IMR-90 (cell line): ENCODE measurements at regions not wholly inside any gene's neighbourhood (a gene's known extent, or its start where the extent isn't known, plus 50 kb on each side); places are given as distances from the start of the nearest gene placed in this dataset.
A peak's percentile ranks its signal among the peaks of the same experiment; 100 is the strongest.

Experiments used
- ATAC-seq: fragments of 200-7000 bp; cut with Tn5 transposase; 2 replicates; pipeline ENCODE4 v1.9.1; 2020; ENCODE audit warnings: low read depth, mild to moderate bottlenecking, moderate library complexity
- BruUV-seq: library from RNA; stranded (reverse); fragments of 400-500 nt; replicated peaks from 2 replicates; lab custom pipeline; 2021; lab: Mats Ljungman, UMichigan
- CTCF ChIA-PET: fragments of 300-600 bp; formaldehyde crosslinking; extraction: SDS; loops from one replicate; lab custom pipeline; 2021; ENCODE audit warnings: antibody characterized with exemption; lab: Yijun Ruan, JAX
- POLR2A ChIA-PET: fragments of 300-600 bp; sonication (Branson Sonifier 250); formaldehyde crosslinking; loops from one replicate; lab custom pipeline; 2022; ENCODE audit warnings: antibody characterized with exemption; ENCODE audit not compliant: unreplicated experiment; lab: Charles Lee
- DNase-seq: peaks from one replicate; pipeline ENCODE4 v3.0.0; 2013
- H2AFZ ChIP-seq: replicated peaks from 2 replicates; pipeline ENCODE3; 2013; ENCODE audit warnings: low read length, mild to moderate bottlenecking; ENCODE audit not compliant: poor library complexity
- H2AK5ac ChIP-seq: 2 replicates; pipeline ENCODE4 v1.6.1; 2013; ENCODE audit warnings: low read depth, low read length, inconsistent platforms
- H2AK9ac ChIP-seq: replicated peaks from 2 replicates; pipeline ENCODE3; 2013; ENCODE audit warnings: mild to moderate bottlenecking, low read depth, low read length, moderate library complexity; ENCODE audit not compliant: poor library complexity
- H2BK120ac ChIP-seq: 2 replicates; pipeline ENCODE4 v1.6.1; 2013; ENCODE audit warnings: low read depth, low read length, inconsistent platforms
- H2BK15ac ChIP-seq: 3 replicates; pipeline ENCODE4 v1.6.1; 2013; ENCODE audit warnings: low read depth, low read length, inconsistent platforms
- H2BK20ac ChIP-seq: 2 replicates; pipeline ENCODE4 v1.6.1; 2013; ENCODE audit warnings: low read depth, mild to moderate bottlenecking, inconsistent platforms, low read length, moderate library complexity
- H2BK5ac ChIP-seq: 2 replicates; pipeline ENCODE4 v1.6.1; 2013; ENCODE audit warnings: mild to moderate bottlenecking, low read depth, low read length, inconsistent platforms; ENCODE audit not compliant: poor library complexity, severe bottlenecking
- H3K14ac ChIP-seq: replicated peaks from 2 replicates; pipeline ENCODE4 v1.6.1; 2013; ENCODE audit warnings: low read depth, low read length, inconsistent platforms
- H3K18ac ChIP-seq: 2 replicates; pipeline ENCODE4 v1.6.1; 2013; ENCODE audit warnings: low read depth, low read length, control low read depth
- H3K23ac ChIP-seq: 2 replicates; pipeline ENCODE4 v1.6.1; 2013; ENCODE audit warnings: low read depth, low read length, inconsistent platforms
- H3K27ac ChIP-seq: 2 replicates; pipeline ENCODE4 v1.5.1; 2013; ENCODE audit warnings: mild to moderate bottlenecking, control low read depth, low read length; ENCODE audit not compliant: insufficient read depth
- H3K27me3 ChIP-seq: 2 replicates; pipeline ENCODE4 v1.6.1; 2013; ENCODE audit warnings: low read length; ENCODE audit not compliant: control insufficient read depth, insufficient read depth
- H3K36me3 ChIP-seq: 2 replicates; pipeline ENCODE4 v1.6.1; 2013; ENCODE audit warnings: low read length, mixed read lengths; ENCODE audit not compliant: control insufficient read depth, insufficient read depth
- H3K4ac ChIP-seq: 2 replicates; pipeline ENCODE4 v1.6.1; 2013; ENCODE audit warnings: low read depth, low read length, inconsistent platforms
- H3K4me1 ChIP-seq: 2 replicates; pipeline ENCODE4 v1.6.1; 2013; ENCODE audit warnings: low read length, mixed read lengths; ENCODE audit not compliant: control insufficient read depth, insufficient read depth
- H3K4me2 ChIP-seq: 2 replicates; pipeline ENCODE4 v1.6.1; 2013; ENCODE audit warnings: low read depth, mild to moderate bottlenecking, control low read depth, low read length, moderate library complexity
- H3K4me3 ChIP-seq: 2 replicates; pipeline ENCODE4 v1.5.1; 2013; ENCODE audit warnings: low read depth, mild to moderate bottlenecking, control low read depth, low read length, moderate library complexity; ENCODE audit not compliant: insufficient read depth
- H3K56ac ChIP-seq: 2 replicates; pipeline ENCODE4 v1.6.1; 2013; ENCODE audit warnings: low read length, inconsistent platforms; ENCODE audit not compliant: insufficient read depth; ENCODE audit errors: extremely low read depth
- H3K79me1 ChIP-seq, 2 experiments: 2 replicates each; pipeline ENCODE4 v1.6.1; 2013; ENCODE audit warnings: low read length in 2 of 2, inconsistent platforms in 1 of 2, low read depth in 1 of 2
- H3K9ac ChIP-seq: 2 replicates; pipeline ENCODE4 v1.6.1; 2013; ENCODE audit warnings: low read depth, low read length, control low read depth
- H3K9me1 ChIP-seq: 2 replicates; pipeline ENCODE4 v1.6.1; 2013; ENCODE audit warnings: low read length, inconsistent platforms; ENCODE audit not compliant: insufficient read depth
- H3K9me3 ChIP-seq: 2 replicates; pipeline ENCODE4 v1.6.1; 2013; ENCODE audit warnings: low read length; ENCODE audit not compliant: control insufficient read depth, insufficient read depth
- H4K20me1 ChIP-seq: 2 replicates; pipeline ENCODE4 v1.6.1; 2013; ENCODE audit warnings: low read length, inconsistent platforms; ENCODE audit not compliant: insufficient read depth
- H4K5ac ChIP-seq: 2 replicates; pipeline ENCODE4 v1.6.1; 2013; ENCODE audit warnings: mild to moderate bottlenecking, low read depth, low read length, control low read depth
- H4K8ac ChIP-seq, 2 experiments: 2 replicates each; pipeline ENCODE4 v1.6.1; 2013; ENCODE audit warnings: low read depth in 2 of 2, low read length in 2 of 2, control low read depth in 1 of 2, inconsistent platforms in 1 of 2
- H4K91ac ChIP-seq: 2 replicates; pipeline ENCODE4 v1.6.1; 2013; ENCODE audit warnings: low read depth, low read length, inconsistent platforms; ENCODE audit not compliant: insufficient read depth
- CHD1 ChIP-seq: IDR thresholded peaks from 2 replicates; pipeline ENCODE4 v1.6.1; 2012; ENCODE audit warnings: low read depth, low read length, improper control_type of control experiment
- WGBS, 2 experiments: methylation state at CpG; one replicate each; pipeline versions ENCODE4 v1.1.5 to v1.1.7; 2013; ENCODE audit warnings: missing lambda C conversion rate in 2 of 2; ENCODE audit not compliant: insufficient read length in 1 of 2; ENCODE audit errors: extremely low coverage in 2 of 2; 5-methylcytosine and 5-hydroxymethylcytosine counted together
- dilution Hi-C: fragments of 300-500 bp; cut with HindIII; formaldehyde crosslinking; loops from one replicate; pipeline ENCODE4 v1.14.3; 2018; ENCODE audit warnings: low sequenced_read_pairs; ENCODE audit not compliant: unreplicated experiment
- in situ Hi-C: fragments of 300-500 bp; cut with MboI; formaldehyde crosslinking; loops from 3 replicates; pipeline ENCODE4 v1.14.3; 2019; ENCODE audit warnings: low sequenced_read_pairs, inconsistent platforms, mixed read lengths
- intact Hi-C: fragments of 100-400 bp; cut with micrococcal nuclease; formaldehyde crosslinking; loops from 2 replicates; pipeline ENCODE4 v1.10.0; 2022
- TF ChIP-seq, protein P1 (sequence below): conservative IDR thresholded peaks from 2 replicates; pipeline ENCODE4 v1.5.1; 2012; ENCODE audit warnings: mild to moderate bottlenecking, low read depth, low read length, improper control_type of control experiment

GRCh38 chr13:59477011-59477410, 686.7 kb downstream of the DIAPH3 start:
- Histone ChIP-seq H2BK20ac (no peak overlapping the region), H3K4me2 (no peak overlapping the region), H3K56ac (no peak overlapping the region), H4K8ac (no peak overlapping the region), H3K27me3 (no peaks in the 10 kb centered on the region), H2BK5ac (no peak overlapping the region), H4K20me1 (no peaks in the 10 kb centered on the region), H2AK9ac (no peak overlapping the region), H3K14ac (no peak overlapping the region), H2AFZ (no peak overlapping the region), H4K91ac (no peak overlapping the region), H3K23ac (no peak overlapping the region), H3K4me1 (no peaks in the 10 kb centered on the region), H3K27ac (no peak overlapping the region), H3K4me3 (no peak overlapping the region), H3K18ac (no peak overlapping the region), H3K9ac (no peak overlapping the region), H3K4ac (no peak overlapping the region), H2BK15ac (no peak overlapping the region), H3K36me3 (no peaks in the 10 kb centered on the region), H3K79me1 (no peaks in the 10 kb centered on the region), H2AK5ac (no peak overlapping the region), H3K9me1 (no peaks in the 10 kb centered on the region), H3K9me3 (no peaks in the 10 kb centered on the region), H2BK120ac (no peak overlapping the region), H4K5ac (no peak overlapping the region)
- intact Hi-C loops = no loop called here
- ChIA-PET CTCF (interaction anchor here (1.0 kb wide), 1 partner anchor 20 kb away, joined by 3 read pairs; no protein-coding TSS in a partner anchor), POLR2A (no interaction called here)
- dilution Hi-C loops = no loop called here
- WGBS, 2 experiments = no CpG with 5 or more reads among the region's 3 CpGs
- in situ Hi-C loops = no loop called here
- BruUV-seq = no TSS peak
- no peak for ATAC-seq
- no peak for TF ChIP-seq CHD1
- TF ChIP-seq, protein P1, sequence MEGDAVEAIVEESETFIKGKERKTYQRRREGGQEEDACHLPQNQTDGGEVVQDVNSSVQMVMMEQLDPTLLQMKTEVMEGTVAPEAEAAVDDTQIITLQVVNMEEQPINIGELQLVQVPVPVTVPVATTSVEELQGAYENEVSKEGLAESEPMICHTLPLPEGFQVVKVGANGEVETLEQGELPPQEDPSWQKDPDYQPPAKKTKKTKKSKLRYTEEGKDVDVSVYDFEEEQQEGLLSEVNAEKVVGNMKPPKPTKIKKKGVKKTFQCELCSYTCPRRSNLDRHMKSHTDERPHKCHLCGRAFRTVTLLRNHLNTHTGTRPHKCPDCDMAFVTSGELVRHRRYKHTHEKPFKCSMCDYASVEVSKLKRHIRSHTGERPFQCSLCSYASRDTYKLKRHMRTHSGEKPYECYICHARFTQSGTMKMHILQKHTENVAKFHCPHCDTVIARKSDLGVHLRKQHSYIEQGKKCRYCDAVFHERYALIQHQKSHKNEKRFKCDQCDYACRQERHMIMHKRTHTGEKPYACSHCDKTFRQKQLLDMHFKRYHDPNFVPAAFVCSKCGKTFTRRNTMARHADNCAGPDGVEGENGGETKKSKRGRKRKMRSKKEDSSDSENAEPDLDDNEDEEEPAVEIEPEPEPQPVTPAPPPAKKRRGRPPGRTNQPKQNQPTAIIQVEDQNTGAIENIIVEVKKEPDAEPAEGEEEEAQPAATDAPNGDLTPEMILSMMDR = peak; percentile 26; the same call in 1 of the 2 replicates
- DNase-seq = no peak
